Heart right ventricle (tissue), 16 donors: ENCODE measurements at regions not wholly inside any gene's neighbourhood (a gene's known extent, or its start where the extent isn't known, plus 50 kb on each side); places are given as distances from the start of the nearest gene placed in this dataset.

Experiments
- ATAC-seq, 8 donors: fragments of 200-7000 bp; cut with Tn5 transposase; one replicate each; pipeline ENCODE4 v1.9.1; 2020; ENCODE audit warnings: mild to moderate bottlenecking in 8 of 8, moderate library complexity in 8 of 8, moderate number of reproducible peaks in 1 of 8
- DNase-seq, 2 donors: peaks; one replicate each; pipeline ENCODE4 v3.0.0-alpha.2; 2020
- H3K27ac ChIP-seq, 10 donors: fragments of 200-600 bp; sonication (generic) in 2 of 10; one replicate each; pipeline versions ENCODE4 v1.5.0 to v1.8.0; 2020 to 2022; ENCODE audit warnings: mild to moderate bottlenecking in 3 of 10
- H3K27me3 ChIP-seq, 7 donors: fragments of 200-600 bp; one replicate each; pipeline ENCODE4 v1.8.0; 2021 to 2022; ENCODE audit warnings: mild to moderate bottlenecking in 2 of 7
- H3K36me3 ChIP-seq, 9 donors: fragments of 200-600 bp; sonication (generic) in 1 of 9; one replicate each; pipeline versions ENCODE4 v1.5.0 to v1.8.0; 2020 to 2022; ENCODE audit warnings: mild to moderate bottlenecking in 2 of 9
- H3K4me1 ChIP-seq, 9 donors: fragments of 200-600 bp; sonication (generic) in 1 of 9; one replicate each; pipeline versions ENCODE4 v1.5.0 to v1.8.0; 2020 to 2022; ENCODE audit warnings: mild to moderate bottlenecking in 4 of 9
- H3K4me3 ChIP-seq, 10 donors: fragments of 200-600 bp; sonication (generic) in 2 of 10; one replicate each; pipeline versions ENCODE4 v1.5.0 to v1.8.0; 2020 to 2022; ENCODE audit warnings: mild to moderate bottlenecking in 7 of 10, moderate library complexity in 2 of 10
- H3K9me3 ChIP-seq, 11 donors: fragments of 200-600 bp in 10 of 11; sonication (generic) in 2 of 11; one replicate each; pipeline versions ENCODE4 v1.5.0 to v1.8.0; 2013 to 2022; ENCODE audit warnings: mild to moderate bottlenecking in 2 of 11, control low read depth in 1 of 11, moderate library complexity in 1 of 11
- WGBS, 2 donors: extraction: QIAGEN DNeasy Blood & Tissue Kit; methylation state at CpG; one replicate each; pipeline ENCODE4 v1.1.7; 2013; ENCODE audit warnings: inconsistent platforms in 1 of 2; 5-methylcytosine and 5-hydroxymethylcytosine counted together
- intact Hi-C, 10 donors: fragments of 100-400 bp; cut with DNase I; formaldehyde crosslinking; loops; one replicate each; pipeline versions ENCODE4 v1.11.1 to v1.14.2; 2022
- TF ChIP-seq, protein P1 (sequence below), 9 donors: fragments of 200-600 bp; sonication (generic) in 2 of 9; IDR thresholded peaks; one replicate each; pipeline versions ENCODE4 v1.5.0 to v1.8.0; 2021 to 2022; ENCODE audit warnings: antibody characterized with exemption in 9 of 9, mild to moderate bottlenecking in 5 of 9, moderate library complexity in 1 of 9
- donor health status: Arrhythmogenic right ventricular cardiomyopathy.
- donor health status: ischemic (EF 13 %, LVEDD 7.1; RV severe dilation, severe dysfunction).
- donor health status: healthy with polysubstance abuse.
- donor health status: DM: no; HTN: yes; CAD: no.
- donor health status: DM: no; HTN: no; CAD: no.
- donor health status: ischemic (EF 25% LVEDD 6.9; RV normal size, moderate dysfunction).
- donor health status: ischemic (EF 25% LVEDD 5.7; RV mildly dilated, moderate dysfunction).
- donor health status: healthy.
- donor health status: DM: yes; HTN: yes; CAD: no.
- donor health status: Ischemic cardiomyopathy.
- donor health status: ischemic (EF 35%, LVEDD 5.7; RV mildly dilated, moderate dysfunction).
- donor health status: nonischemic (EF 11% LVEDD 7.7; RV severe dilation, severe dysfunction).
- donor health status: DM: yes; HTN: yes; CAD: no.
- donor health status: PGD.
- donor health status: ischemic (EF 29% LVEDD 5.4; RV normal size, mild dysfunction).
- donor health status: nonischemic (EF 23%, LVEDD 6.1; RV moderate dilation, normal function).

DNA sequence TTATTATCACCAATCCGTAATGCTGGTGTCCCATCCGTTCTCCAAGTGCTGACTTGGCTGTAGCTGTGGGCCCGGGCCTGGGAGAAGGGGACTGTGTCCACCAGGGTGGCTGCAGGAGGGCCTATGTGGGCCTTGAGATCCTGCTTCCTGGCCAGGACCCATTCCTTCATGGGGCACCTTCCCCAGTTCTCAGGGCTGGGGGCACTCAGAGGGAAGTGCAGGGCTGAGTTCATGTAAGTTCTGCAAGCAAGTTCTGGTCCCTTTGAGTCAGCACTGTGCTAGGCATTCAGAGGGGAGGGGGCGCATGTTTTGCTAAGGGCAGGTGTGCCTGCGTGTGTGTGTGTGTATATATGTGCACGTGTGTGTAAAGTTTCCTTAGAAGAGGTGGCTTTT is 94.0 kb downstream of the GLI2 start:
- WGBS, 2 donors: 75 to 76% methylated on average over 6 of the region's 6 CpGs
- Histone ChIP-seq H3K4me3 (no peak overlapping the region), H3K4me1 (peaks cover 0 to 28% (median 10%) of the 10 kb centered on the region in 9 donors), H3K9me3 (no peaks in the 10 kb centered on the region), H3K27ac (no peak overlapping the region), H3K36me3 (no peaks in the 10 kb centered on the region), H3K27me3 (no peaks in the 10 kb centered on the region)
- TF ChIP-seq, protein P1, sequence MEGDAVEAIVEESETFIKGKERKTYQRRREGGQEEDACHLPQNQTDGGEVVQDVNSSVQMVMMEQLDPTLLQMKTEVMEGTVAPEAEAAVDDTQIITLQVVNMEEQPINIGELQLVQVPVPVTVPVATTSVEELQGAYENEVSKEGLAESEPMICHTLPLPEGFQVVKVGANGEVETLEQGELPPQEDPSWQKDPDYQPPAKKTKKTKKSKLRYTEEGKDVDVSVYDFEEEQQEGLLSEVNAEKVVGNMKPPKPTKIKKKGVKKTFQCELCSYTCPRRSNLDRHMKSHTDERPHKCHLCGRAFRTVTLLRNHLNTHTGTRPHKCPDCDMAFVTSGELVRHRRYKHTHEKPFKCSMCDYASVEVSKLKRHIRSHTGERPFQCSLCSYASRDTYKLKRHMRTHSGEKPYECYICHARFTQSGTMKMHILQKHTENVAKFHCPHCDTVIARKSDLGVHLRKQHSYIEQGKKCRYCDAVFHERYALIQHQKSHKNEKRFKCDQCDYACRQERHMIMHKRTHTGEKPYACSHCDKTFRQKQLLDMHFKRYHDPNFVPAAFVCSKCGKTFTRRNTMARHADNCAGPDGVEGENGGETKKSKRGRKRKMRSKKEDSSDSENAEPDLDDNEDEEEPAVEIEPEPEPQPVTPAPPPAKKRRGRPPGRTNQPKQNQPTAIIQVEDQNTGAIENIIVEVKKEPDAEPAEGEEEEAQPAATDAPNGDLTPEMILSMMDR (IDR thresholded peaks at IDR 0.05): no peak
- no peak for ATAC-seq
- no peak for DNase-seq
- intact Hi-C loops: loop anchor here in 1 of 10 donors (5.0 kb wide), 1 partner anchor 83 kb away; no protein-coding TSS in a partner anchor

DNA sequence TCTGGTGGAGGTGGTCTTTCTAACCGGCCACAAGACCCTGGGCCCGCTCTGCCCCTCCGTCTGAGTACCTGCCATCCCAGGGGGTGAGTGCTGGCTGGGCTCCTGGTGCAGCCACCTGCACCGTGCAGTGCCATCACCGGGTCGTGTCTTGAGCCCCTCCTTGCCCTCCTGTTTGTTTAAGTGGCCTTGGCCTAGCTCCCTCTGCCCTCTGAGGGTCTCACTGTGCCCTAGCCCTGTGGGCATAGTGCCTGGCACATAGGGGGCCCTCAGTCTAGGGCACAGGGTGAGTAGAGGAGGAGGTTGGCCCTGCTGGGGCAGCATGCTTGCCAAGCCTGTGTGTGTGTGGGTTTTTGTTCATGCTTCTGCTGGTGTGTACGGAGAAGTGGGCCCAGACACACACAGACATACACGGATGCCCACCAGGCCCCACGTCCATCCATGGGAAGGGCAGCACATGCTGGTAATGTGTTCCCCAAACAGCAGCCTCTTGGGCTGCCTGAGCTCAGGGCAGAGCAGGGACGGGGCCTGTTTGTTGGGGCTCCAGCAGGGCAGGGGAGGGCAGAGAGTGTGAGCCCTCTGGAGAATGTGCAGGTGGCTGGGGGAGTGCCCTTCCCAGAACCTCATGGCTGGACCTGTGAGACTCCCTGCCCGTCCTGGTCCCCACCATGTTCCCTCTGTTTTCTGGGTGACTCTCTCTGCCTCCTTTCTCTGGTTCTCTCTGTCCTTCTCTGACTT is 94.6 kb downstream of the GLI2 start:
- TF ChIP-seq, protein P1 (IDR thresholded peaks at IDR 0.05): no peak
- no peak for DNase-seq
- 87 to 89% methylated on average over 11 of the region's 11 CpGs for WGBS, 2 donors

DNA sequence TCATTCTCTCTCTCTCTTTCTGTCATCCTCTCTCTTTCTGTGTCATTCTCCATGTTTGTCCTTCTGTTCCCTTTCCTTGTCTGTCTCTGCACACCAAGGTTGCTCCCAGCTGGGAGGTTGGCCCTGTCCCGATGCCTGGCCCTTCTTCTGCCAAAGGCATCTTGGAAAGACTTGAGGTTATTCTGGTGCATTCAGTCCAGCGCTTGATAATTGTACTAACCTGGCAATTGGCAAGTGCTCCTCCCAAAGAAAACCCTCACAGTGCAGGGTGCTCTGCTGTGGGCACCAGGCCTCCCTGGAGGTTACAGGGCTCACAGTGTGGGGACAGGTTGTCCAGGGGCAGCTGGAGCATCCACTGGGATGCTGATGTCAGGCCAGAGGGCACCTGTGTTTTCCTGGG is 95.4 kb downstream of the GLI2 start:
- intact Hi-C loops: no loop called here
- peaks cover 0 to 22% (median 8%) of the 10 kb centered on the region in 9 donors for H3K4me1 ChIP-seq
- H3K4me3 ChIP-seq: no peak overlapping the region
- DNase-seq (no peak), ATAC-seq (peak in 4 of 8 donors; percentile 13 to 32 (median 21))
- no peaks in the 10 kb centered on the region for H3K27me3 ChIP-seq
- TF ChIP-seq, protein P1 (IDR thresholded peaks at IDR 0.05): no peak
- no peaks in the 10 kb centered on the region for H3K36me3 ChIP-seq
- whole genome bisulfite sequencing, 2 donors: 45 to 52% methylated on average over 2 of the region's 2 CpGs
- no peak overlapping the region for H3K27ac ChIP-seq
- H3K9me3 ChIP-seq: no peaks in the 10 kb centered on the region

More for the DNA sequence above, 94.6 kb downstream of the GLI2 start:
- no peak overlapping the region for H3K4me3 ChIP-seq
- intact Hi-C loops: no loop called here
- H3K9me3 ChIP-seq: no peaks in the 10 kb centered on the region
- no peaks in the 10 kb centered on the region for H3K36me3 ChIP-seq
- no peak overlapping the region for H3K27ac ChIP-seq
- H3K4me1 ChIP-seq: peaks cover 0 to 28% (median 10%) of the 10 kb centered on the region in 9 donors
- no peak for ATAC-seq
- H3K27me3 ChIP-seq: no peaks in the 10 kb centered on the region

DNA sequence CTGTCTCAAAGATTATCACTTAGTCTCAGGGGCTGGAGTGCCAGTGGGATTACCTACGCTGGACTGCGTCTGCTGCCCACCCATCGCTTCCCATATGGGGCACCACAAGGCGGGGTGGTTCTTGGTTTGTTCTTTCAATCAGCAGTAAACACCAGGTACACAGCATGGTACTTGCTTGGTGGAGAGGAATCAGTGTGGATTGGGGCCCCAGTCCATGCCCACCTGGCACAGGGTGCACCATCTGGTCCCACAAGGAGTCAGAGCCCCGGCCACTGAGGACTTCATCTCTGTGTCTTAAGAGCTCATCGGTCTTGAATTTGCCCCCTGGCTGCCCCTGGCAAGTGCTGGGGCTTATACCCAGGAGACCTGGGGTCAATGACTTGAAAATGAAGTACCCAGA is 96.2 kb downstream of the GLI2 start:
- Histone ChIP-seq H3K27ac (no peak overlapping the region), H3K36me3 (no peaks in the 10 kb centered on the region), H3K9me3 (no peaks in the 10 kb centered on the region), H3K4me1 (peaks cover 0 to 15% (median 2%) of the 10 kb centered on the region in 9 donors), H3K4me3 (no peak overlapping the region), H3K27me3 (peaks cover 0 to 7% (median 0%) of the 10 kb centered on the region in 7 donors)
- WGBS, 2 donors: 94 to 95% methylated on average over 6 of the region's 6 CpGs
- TF ChIP-seq, protein P1 (IDR thresholded peaks at IDR 0.05): no peak
- DNase-seq (no peak), ATAC-seq (no peak)
- intact Hi-C loops: no loop called here
